ENCODE measurements at regions not wholly inside any gene's neighbourhood (a gene's known extent, or its start where the extent isn't known, plus 50 kb on each side); places are given as distances from the start of the nearest gene placed in this dataset.

GRCh38 chr12:90287585-90287984 is 578.9 kb upstream of the ATP2B1 start:
- TF ChIP-seq CTCF (IDR thresholded peaks at IDR 0.05) (no peak), POLR2A (IDR thresholded peaks at IDR 0.05) (no peak)

Data from transverse colon (tissue), 3 donors.